Neutrophil (primary cell): ENCODE measurements at regions not wholly inside any gene's neighbourhood (a gene's known extent, or its start where the extent isn't known, plus 50 kb on each side); places are given as distances from the start of the nearest gene placed in this dataset.

Source experiments
- H3K27ac ChIP-seq: fragments of 200-600 bp; sonication (generic); 2 replicates; pipeline ENCODE4 v1.5.1; 2016; ENCODE audit warnings: mild to moderate bottlenecking, moderate library complexity
- H3K27me3 ChIP-seq: fragments of 200-600 bp; sonication (generic); 2 replicates; pipeline ENCODE4 v1.6.0; 2016; ENCODE audit warnings: mild to moderate bottlenecking
- H3K36me3 ChIP-seq: fragments of 200-600 bp; sonication (generic); 2 replicates; pipeline ENCODE4 v1.5.1; 2017
- H3K4me1 ChIP-seq, 2 experiments: fragments of 200-600 bp in 1 of 2; sonication (generic) in 1 of 2; 1 replicate in 1 of 2; 2 replicates in 1 of 2; pipeline versions ENCODE4 v1.5.1 to v1.6.1; 2013 to 2016; ENCODE audit warnings: low read depth in 1 of 2, low read length in 1 of 2, mild to moderate bottlenecking in 1 of 2, moderate library complexity in 1 of 2; ENCODE audit not compliant: control insufficient read depth in 1 of 2, insufficient read depth in 1 of 2
- H3K4me3 ChIP-seq, 2 experiments: fragments of 200-600 bp in 1 of 2; sonication (generic) in 1 of 2; 1 replicate in 1 of 2; 2 replicates in 1 of 2; pipeline ENCODE4 v1.5.1; 2013 to 2016; ENCODE audit warnings: low read depth in 1 of 2, low read length in 1 of 2, mild to moderate bottlenecking in 1 of 2, moderate library complexity in 1 of 2
- H3K9me3 ChIP-seq: fragments of 200-600 bp; sonication (generic); 2 replicates; pipeline ENCODE4 v1.5.1; 2016
- TF ChIP-seq, protein P1 (sequence below): fragments of 200-600 bp; sonication (generic); IDR thresholded peaks from 2 replicates; pipeline ENCODE4 v1.5.1; 2016; ENCODE audit warnings: antibody characterized with exemption

DNA sequence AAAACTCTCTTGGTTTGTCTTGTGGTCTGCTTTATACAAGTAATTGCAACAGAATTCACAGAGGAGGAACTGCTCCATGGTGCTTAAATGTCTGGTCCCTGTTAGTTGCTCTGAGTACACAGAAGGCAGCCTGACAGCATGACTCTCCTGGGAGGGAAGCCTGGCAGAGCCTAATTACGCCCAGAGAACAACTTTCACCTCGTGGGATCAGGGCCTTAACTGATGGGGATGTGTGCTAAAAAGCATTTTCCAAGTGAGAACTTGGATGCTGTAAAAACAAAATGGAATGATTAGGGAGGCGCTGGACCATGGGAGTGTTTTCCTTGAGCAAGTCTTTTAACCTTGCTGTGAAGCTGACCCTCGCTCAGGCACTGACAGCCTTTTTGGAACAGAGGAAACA is 154.0 kb upstream of the TENM4 start:
- Histone ChIP-seq H3K27ac (no peak overlapping the region), H3K36me3 (no peaks in the 10 kb centered on the region), H3K4me1 (no peaks in the 10 kb centered on the region), H3K4me3 (no peak overlapping the region), H3K9me3 (no peaks in the 10 kb centered on the region), H3K27me3 (no peaks in the 10 kb centered on the region)
- TF ChIP-seq, protein P1, sequence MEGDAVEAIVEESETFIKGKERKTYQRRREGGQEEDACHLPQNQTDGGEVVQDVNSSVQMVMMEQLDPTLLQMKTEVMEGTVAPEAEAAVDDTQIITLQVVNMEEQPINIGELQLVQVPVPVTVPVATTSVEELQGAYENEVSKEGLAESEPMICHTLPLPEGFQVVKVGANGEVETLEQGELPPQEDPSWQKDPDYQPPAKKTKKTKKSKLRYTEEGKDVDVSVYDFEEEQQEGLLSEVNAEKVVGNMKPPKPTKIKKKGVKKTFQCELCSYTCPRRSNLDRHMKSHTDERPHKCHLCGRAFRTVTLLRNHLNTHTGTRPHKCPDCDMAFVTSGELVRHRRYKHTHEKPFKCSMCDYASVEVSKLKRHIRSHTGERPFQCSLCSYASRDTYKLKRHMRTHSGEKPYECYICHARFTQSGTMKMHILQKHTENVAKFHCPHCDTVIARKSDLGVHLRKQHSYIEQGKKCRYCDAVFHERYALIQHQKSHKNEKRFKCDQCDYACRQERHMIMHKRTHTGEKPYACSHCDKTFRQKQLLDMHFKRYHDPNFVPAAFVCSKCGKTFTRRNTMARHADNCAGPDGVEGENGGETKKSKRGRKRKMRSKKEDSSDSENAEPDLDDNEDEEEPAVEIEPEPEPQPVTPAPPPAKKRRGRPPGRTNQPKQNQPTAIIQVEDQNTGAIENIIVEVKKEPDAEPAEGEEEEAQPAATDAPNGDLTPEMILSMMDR = no peak

DNA sequence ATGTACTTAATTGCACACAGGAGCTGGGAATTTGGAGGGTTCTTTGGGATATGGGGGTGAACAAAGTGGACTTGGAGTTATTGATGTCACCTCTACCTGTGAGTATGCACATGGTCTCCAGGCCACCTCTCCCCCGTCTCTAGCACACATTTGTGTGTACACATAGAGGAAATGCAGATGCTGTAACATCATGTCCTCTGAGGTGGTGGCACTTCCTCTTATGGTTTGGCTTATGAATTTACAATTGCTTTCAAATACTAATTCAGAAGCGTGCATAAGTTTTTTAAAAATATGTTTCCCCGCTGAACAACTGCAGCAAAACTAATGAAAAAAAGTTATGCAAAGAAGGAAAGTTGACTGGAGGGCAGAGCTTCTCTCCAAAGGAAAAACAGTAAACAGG is 152.0 kb upstream of the TENM4 start:
- Histone ChIP-seq H3K4me1 (no peaks in the 10 kb centered on the region), H3K4me3 (no peak overlapping the region), H3K36me3 (no peaks in the 10 kb centered on the region), H3K27me3 (no peaks in the 10 kb centered on the region), H3K9me3 (no peaks in the 10 kb centered on the region), H3K27ac (no peak overlapping the region)
- TF ChIP-seq, protein P1 = no peak

DNA sequence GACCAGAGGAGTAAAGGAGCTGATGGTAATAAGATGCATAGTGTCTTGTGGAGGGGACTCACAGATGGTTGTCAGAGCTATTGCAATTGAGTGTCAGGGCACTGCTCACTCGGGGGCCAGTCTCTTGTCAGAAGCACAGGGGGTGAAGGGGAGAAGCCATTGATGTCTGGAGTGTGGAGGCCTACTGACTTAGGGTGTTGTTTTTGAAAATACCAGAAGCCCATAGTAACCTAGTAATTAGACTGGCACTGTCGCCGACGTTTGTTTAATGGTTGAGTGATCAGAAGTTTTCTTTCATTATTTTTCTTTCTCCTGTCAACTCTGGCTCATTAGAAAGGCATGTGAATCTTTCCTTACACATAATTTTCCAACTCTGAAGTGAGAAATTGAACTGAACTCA is 151.6 kb upstream of the TENM4 start:
- no peak overlapping the region for H3K27ac ChIP-seq
- H3K9me3 ChIP-seq = no peaks in the 10 kb centered on the region
- H3K4me3 ChIP-seq = no peak overlapping the region
- H3K27me3 ChIP-seq = no peaks in the 10 kb centered on the region
- no peaks in the 10 kb centered on the region for H3K4me1 ChIP-seq
- TF ChIP-seq, protein P1 = no peak
- no peaks in the 10 kb centered on the region for H3K36me3 ChIP-seq

DNA sequence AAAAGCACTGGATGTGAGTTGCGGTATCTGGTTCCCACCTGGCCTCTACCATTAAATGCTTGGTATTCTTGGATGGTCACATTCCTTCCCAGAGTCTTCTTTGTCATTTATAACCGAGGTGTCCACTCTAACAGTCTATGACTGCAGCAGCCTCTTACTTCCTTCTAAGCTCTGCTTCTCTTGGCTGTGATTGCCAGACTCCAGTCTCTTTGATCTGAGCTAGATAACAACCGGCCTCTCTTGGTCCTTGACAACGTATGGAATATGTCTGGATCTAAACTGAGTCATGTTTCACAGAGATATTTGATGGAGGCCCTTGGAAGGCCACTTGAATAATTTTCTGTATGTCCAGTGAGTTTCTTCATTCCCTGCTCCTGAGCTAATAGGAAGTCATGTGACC is 141.6 kb upstream of the TENM4 start:
- H3K4me1 ChIP-seq = no peaks in the 10 kb centered on the region
- no peak overlapping the region for H3K4me3 ChIP-seq
- H3K36me3 ChIP-seq = no peaks in the 10 kb centered on the region
- TF ChIP-seq, protein P1 = no peak
- no peaks in the 10 kb centered on the region for H3K27me3 ChIP-seq
- no peak overlapping the region for H3K27ac ChIP-seq
- H3K9me3 ChIP-seq = no peaks in the 10 kb centered on the region

DNA sequence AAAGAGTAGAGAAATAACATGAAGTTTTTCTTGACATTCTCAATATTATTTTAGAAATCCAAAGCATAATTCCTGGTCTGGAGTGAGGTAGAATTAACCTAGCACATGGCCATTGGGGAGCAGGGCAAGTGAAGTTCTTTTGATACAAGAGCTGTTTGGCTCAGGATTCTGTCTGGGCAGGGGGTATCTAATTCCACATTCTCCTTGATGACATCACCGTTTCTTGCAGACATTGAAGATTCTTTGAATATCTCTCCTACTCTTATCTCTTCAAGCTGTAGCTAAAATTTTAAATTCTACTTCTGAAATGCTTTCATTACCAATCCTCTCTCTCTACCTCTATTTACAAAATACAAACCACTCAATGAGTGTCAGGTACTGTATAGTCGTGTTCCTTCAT is 138.2 kb upstream of the TENM4 start:
- Histone ChIP-seq H3K27me3 (no peaks in the 10 kb centered on the region), H3K4me3 (no peak overlapping the region)
- TF ChIP-seq, protein P1 = no peak

DNA sequence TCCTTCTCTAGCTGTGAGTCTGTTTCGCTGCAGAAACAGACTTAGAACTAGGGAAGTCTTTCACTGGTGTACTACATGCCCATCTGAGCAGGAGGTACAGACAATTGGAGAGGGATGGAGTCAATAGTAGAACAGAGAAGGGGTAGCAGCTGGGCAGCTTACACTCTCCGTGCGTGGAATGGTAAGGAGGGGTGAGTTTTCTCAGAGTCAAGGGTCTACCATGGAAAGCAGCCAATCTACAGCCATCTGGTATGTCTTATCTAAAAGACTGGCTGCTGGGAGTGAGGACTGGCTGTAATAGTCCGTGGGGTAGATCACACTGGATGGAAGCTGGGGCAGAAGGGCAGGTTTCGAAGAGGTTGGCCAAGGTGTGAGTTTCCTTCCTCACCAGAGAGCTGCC is 137.3 kb upstream of the TENM4 start:
- Histone ChIP-seq H3K27me3 (no peaks in the 10 kb centered on the region), H3K4me3 (no peak overlapping the region), H3K36me3 (no peaks in the 10 kb centered on the region), H3K27ac (no peak overlapping the region), H3K9me3 (no peaks in the 10 kb centered on the region), H3K4me1 (no peaks in the 10 kb centered on the region)
- TF ChIP-seq, protein P1 = no peak

More for the DNA sequence above, 138.2 kb upstream of the TENM4 start:
- no peaks in the 10 kb centered on the region for H3K36me3 ChIP-seq
- no peaks in the 10 kb centered on the region for H3K4me1 ChIP-seq
- no peak overlapping the region for H3K27ac ChIP-seq
- no peaks in the 10 kb centered on the region for H3K9me3 ChIP-seq
